ENCODE measurements at regions not wholly inside any gene's neighbourhood (a gene's known extent, or its start where the extent isn't known, plus 50 kb on each side); places are given as distances from the start of the nearest gene placed in this dataset.

GRCh38 chr1:168480997-168481396 is 62.8 kb downstream of the XCL2 start:
- TF ChIP-seq EP300 (IDR thresholded peaks at IDR 0.05; ENCODE audit: borderline replicate concordance) (no peak), TAF1 (IDR thresholded peaks at IDR 0.05; ENCODE audit: low read depth) (no peak), REST (IDR thresholded peaks at IDR 0.05; ENCODE audit: low read depth) (no peak), EGR1 (IDR thresholded peaks at IDR 0.05) (no peak), YY1 (IDR thresholded peaks at IDR 0.05; ENCODE audit: low read depth) (no peak), MAX (IDR thresholded peaks at IDR 0.05) (no peak), NFIC (IDR thresholded peaks at IDR 0.05) (no peak), RAD21 (IDR thresholded peaks at IDR 0.05; ENCODE audit: low read depth) (no peak), TCF12 (IDR thresholded peaks at IDR 0.05; ENCODE audit: low read depth) (no peak), FOXM1 (IDR thresholded peaks at IDR 0.05; ENCODE audit: borderline replicate concordance, low read depth) (no peak), ZBTB7A (IDR thresholded peaks at IDR 0.05; ENCODE audit: low read depth) (no peak), CREB1 (IDR thresholded peaks at IDR 0.05; ENCODE audit: low read depth) (no peak), TEAD4 (IDR thresholded peaks at IDR 0.05) (no peak)
